Breast epithelium (tissue), 3 donors: ENCODE measurements at regions not wholly inside any gene's neighbourhood (a gene's known extent, or its start where the extent isn't known, plus 50 kb on each side); places are given as distances from the start of the nearest gene placed in this dataset.

ENCODE experiments used
- POLR2A ChIP-seq: fragments of 450-650 bp; IDR thresholded peaks from one replicate; pipeline ENCODE4 v1.6.1; 2016; ENCODE audit warnings: antibody characterized with exemption, mild to moderate bottlenecking, moderate library complexity
- POLR2AphosphoS5 ChIP-seq, 3 donors: sonication (generic); formaldehyde crosslinking; IDR thresholded peaks; one replicate each; pipeline ENCODE4 v1.6.1; 2017; ENCODE audit warnings: antibody characterized with exemption in 3 of 3

GRCh38 chr4:96913441-96914080, 1073.7 kb downstream of the PDHA2 start:
- TF ChIP-seq POLR2A: no peak
- no peak for TF ChIP-seq POLR2AphosphoS5 (IDR thresholded peaks at IDR 0.05)
